Right lobe of liver (tissue), 6 donors: ENCODE measurements at regions not wholly inside any gene's neighbourhood (a gene's known extent, or its start where the extent isn't known, plus 50 kb on each side); places are given as distances from the start of the nearest gene placed in this dataset.

Source experiments
- ATAC-seq, 4 donors: fragments of 200-7000 bp; cut with Tn5 transposase; one replicate each; pipeline ENCODE4 v1.9.1; 2020; ENCODE audit warnings: mild to moderate bottlenecking in 4 of 4, moderate library complexity in 4 of 4
- DNase-seq, 3 donors: peaks; one replicate each; pipeline ENCODE4 v3.0.0-alpha.2; 2020
- H3K27ac ChIP-seq, 3 donors: fragments of 200-600 bp; one replicate each; pipeline ENCODE4 v1.8.0; 2022
- H3K27me3 ChIP-seq, 2 donors: fragments of 200-600 bp; one replicate each; pipeline ENCODE4 v1.8.0; 2022
- H3K36me3 ChIP-seq, 4 donors: fragments of 200-600 bp; sonication (generic) in 1 of 4; one replicate each; pipeline versions ENCODE4 v1.5.1 to v1.8.0; 2017 to 2022; ENCODE audit warnings: control low read depth in 1 of 4
- H3K4me1 ChIP-seq, 4 donors: fragments of 200-600 bp; sonication (generic) in 1 of 4; one replicate each; pipeline versions ENCODE4 v1.5.1 to v1.8.0; 2017 to 2022; ENCODE audit warnings: control low read depth in 1 of 4
- H3K4me3 ChIP-seq, 3 donors: fragments of 200-600 bp; one replicate each; pipeline ENCODE4 v1.8.0; 2022
- H3K9me3 ChIP-seq, 4 donors: fragments of 200-600 bp; sonication (generic) in 1 of 4; one replicate each; pipeline versions ENCODE4 v1.5.1 to v1.8.0; 2017 to 2022; ENCODE audit warnings: control low read depth in 1 of 4
- POLR2A ChIP-seq: fragments of 450-650 bp; IDR thresholded peaks from one replicate; pipeline ENCODE4 v1.6.1; 2017; ENCODE audit warnings: antibody characterized with exemption, mild to moderate bottlenecking
- WGBS: methylation state at CpG from one replicate; pipeline ENCODE4 v1.1.6; 2018; ENCODE audit warnings: low coverage, low lambda C conversion rate; ENCODE audit not compliant: insufficient coverage; ENCODE audit errors: missing lambda C conversion rate; 5-methylcytosine and 5-hydroxymethylcytosine counted together
- intact Hi-C, 2 donors: fragments of 100-400 bp; cut with DNase I; formaldehyde crosslinking; loops; one replicate each; pipeline versions ENCODE4 v1.11.2 to v1.14.1; 2022
- TF ChIP-seq, protein P1 (sequence below), 4 donors: fragments of 200-600 bp in 3 of 4; fragments of 450-650 bp in 1 of 4; IDR thresholded peaks; one replicate each; pipeline versions ENCODE4 v1.5.1 to v1.8.0; 2016 to 2022; ENCODE audit warnings: antibody characterized with exemption in 4 of 4, mild to moderate bottlenecking in 2 of 4
- donor health status: DM: no; HTN: yes; CAD: no.
- donor health status: DM: no; HTN: no; CAD: no.
- donor health status: DM: no; HTN: no; CAD: no.
- donor health status: DM: no; HTN: yes; CAD: no.
- donor health status: DM: no; HTN: yes; CAD: no.

DNA sequence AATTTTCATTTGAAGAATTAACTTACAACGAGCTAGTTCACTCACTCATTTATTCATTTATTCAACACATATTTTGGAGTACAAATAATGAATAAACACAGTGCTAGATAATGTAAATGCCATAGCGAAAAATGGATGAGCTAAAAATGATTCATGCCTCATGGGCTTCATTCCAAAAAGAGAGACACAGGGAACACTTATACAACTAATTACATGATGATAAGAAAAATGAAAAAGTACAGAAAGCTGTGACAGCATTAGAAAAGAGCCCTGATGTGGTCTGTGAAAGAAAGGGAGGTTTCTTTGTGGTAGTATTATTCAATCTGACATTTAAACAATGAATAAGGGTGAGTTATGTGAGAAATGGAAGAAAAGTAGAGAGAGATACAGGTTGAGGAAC is 726.4 kb downstream of the AMY1C start:
- intact Hi-C loops, result no loop called here
- ATAC-seq (no peak), DNase-seq (no peak)
- Histone ChIP-seq H3K36me3 (no peaks in the 10 kb centered on the region), H3K9me3 (no peaks in the 10 kb centered on the region), H3K4me3 (no peak overlapping the region), H3K27me3 (no peaks in the 10 kb centered on the region), H3K4me1 (no peaks in the 10 kb centered on the region), H3K27ac (no peak overlapping the region)
- TF ChIP-seq, protein P1, sequence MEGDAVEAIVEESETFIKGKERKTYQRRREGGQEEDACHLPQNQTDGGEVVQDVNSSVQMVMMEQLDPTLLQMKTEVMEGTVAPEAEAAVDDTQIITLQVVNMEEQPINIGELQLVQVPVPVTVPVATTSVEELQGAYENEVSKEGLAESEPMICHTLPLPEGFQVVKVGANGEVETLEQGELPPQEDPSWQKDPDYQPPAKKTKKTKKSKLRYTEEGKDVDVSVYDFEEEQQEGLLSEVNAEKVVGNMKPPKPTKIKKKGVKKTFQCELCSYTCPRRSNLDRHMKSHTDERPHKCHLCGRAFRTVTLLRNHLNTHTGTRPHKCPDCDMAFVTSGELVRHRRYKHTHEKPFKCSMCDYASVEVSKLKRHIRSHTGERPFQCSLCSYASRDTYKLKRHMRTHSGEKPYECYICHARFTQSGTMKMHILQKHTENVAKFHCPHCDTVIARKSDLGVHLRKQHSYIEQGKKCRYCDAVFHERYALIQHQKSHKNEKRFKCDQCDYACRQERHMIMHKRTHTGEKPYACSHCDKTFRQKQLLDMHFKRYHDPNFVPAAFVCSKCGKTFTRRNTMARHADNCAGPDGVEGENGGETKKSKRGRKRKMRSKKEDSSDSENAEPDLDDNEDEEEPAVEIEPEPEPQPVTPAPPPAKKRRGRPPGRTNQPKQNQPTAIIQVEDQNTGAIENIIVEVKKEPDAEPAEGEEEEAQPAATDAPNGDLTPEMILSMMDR (IDR thresholded peaks at IDR 0.05), result no peak
- no peak for TF ChIP-seq POLR2A
- WGBS, result 18% methylated on average over 2 of the region's 2 CpGs

DNA sequence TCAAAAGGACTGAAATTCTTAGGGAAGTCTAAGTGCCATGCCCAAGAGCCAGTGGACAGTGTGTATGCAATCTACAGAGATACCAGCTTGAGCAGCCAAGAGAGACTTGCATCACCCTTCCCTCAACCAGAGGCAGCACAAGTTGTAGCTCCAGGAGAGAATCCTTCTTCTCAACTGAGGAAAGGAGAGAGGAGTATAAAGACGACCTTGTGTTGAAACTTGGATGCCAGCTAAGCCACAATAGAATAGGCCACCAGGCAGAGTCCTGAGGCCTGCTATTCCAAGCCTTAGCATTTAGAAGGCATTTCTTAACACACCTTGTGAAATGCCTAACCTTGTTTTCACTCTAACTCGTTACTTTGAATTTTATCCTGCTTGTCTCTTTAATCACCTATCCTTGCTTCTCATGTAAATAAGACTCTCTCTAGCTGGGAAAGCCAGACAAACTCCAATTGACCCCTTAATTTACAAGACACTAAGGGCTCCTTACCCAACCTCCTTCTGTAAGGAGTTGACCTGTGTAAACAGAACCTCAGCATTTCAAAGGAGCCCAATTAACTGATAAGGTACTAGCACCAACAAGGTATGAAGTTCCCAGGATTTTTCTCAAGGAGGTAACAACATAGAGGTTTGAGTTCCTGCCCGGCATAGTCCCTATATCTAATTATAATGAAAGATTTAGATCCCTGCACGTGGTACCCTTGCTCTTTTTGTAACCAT is 738.8 kb downstream of the AMY1C start:
- ATAC-seq (no peak), DNase-seq (no peak)
- TF ChIP-seq POLR2A, result no peak
- TF ChIP-seq, protein P1 (IDR thresholded peaks at IDR 0.05), result no peak
- Histone ChIP-seq H3K4me1 (no peaks in the 10 kb centered on the region), H3K4me3 (no peak overlapping the region), H3K36me3 (no peaks in the 10 kb centered on the region), H3K27me3 (no peaks in the 10 kb centered on the region), H3K9me3 (no peaks in the 10 kb centered on the region), H3K27ac (no peak overlapping the region)
- 24% methylated on average over 4 of the region's 4 CpGs for WGBS
- intact Hi-C loops, result no loop called here

DNA sequence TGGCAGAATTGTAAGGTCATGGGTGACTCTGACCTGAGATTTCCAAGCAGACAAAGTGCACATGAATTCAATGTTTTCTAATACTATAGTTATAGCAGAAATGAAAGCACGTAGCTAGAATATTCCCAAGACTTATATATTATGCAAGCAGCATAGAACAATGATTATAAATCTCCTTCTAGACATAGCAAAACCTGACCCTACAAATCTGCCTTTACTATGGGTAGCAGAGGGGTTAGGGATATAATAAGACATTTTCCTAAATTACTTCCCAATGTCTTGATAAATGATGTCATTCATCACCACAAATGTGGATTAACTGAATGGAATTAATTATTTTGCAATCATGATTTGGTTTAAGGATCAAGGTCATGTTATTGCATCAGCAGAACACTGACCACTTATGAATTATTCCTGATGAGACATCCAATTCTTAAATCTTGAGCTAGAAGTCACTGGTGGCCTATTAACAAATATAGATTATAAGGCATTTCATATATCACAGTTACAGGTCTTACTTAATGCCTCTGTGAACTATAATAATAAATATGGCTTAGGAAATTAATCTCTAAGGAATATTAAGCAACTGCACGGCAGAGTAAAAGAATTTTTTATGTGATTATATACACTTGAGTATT is 776.6 kb downstream of the AMY1C start:
- no peaks in the 10 kb centered on the region for H3K4me1 ChIP-seq
- intact Hi-C loops, result no loop called here
- no peak overlapping the region for H3K27ac ChIP-seq
- H3K4me3 ChIP-seq, result no peak overlapping the region
- ATAC-seq (no peak), DNase-seq (no peak)
- no peaks in the 10 kb centered on the region for H3K27me3 ChIP-seq
- WGBS, result 41% methylated on average over 2 of the region's 2 CpGs
- TF ChIP-seq, protein P1 (IDR thresholded peaks at IDR 0.05), result no peak
- no peak for TF ChIP-seq POLR2A
- no peaks in the 10 kb centered on the region for H3K36me3 ChIP-seq
- H3K9me3 ChIP-seq, result no peaks in the 10 kb centered on the region

GRCh38 chr1:104531990-104532389 is 782.3 kb downstream of the AMY1C start:
- ATAC-seq, result no peak
- H3K36me3 ChIP-seq, result no peaks in the 10 kb centered on the region

More at GRCh38 chr1:104531990-104532389, 782.3 kb downstream of the AMY1C start:
- Histone ChIP-seq H3K4me1 (no peaks in the 10 kb centered on the region), H3K27me3 (no peaks in the 10 kb centered on the region), H3K4me3 (no peak overlapping the region), H3K9me3 (no peaks in the 10 kb centered on the region), H3K27ac (no peak overlapping the region)
- no peak for TF ChIP-seq POLR2A
- TF ChIP-seq, protein P1 (IDR thresholded peaks at IDR 0.05), result no peak
- WGBS, result 69% methylated on average over 2 of the region's 2 CpGs
- DNase-seq, result no peak
- intact Hi-C loops, result no loop called here
